K562 (cell line): ENCODE measurements at regions not wholly inside any gene's neighbourhood (a gene's known extent, or its start where the extent isn't known, plus 50 kb on each side); places are given as distances from the start of the nearest gene placed in this dataset.

Experiments
- BRF1 ChIP-seq: IDR thresholded peaks from 3 replicates; pipeline ENCODE4 v1.6.1; 2011; ENCODE audit warnings: borderline replicate concordance, mild to moderate bottlenecking; ENCODE audit not compliant: insufficient read length; ENCODE audit errors: extremely low read depth
- ERF ChIP-seq: fragments of 450-650 bp; formaldehyde crosslinking; IDR thresholded peaks from 2 replicates; pipeline ENCODE4 v1.4.0; 2020; ENCODE audit warnings: mild to moderate bottlenecking, mixed read lengths
- JUNB ChIP-seq: fragments of 450-650 bp; formaldehyde crosslinking; conservative IDR thresholded peaks from 2 replicates; pipeline ENCODE4 v1.4.0; 2020; ENCODE audit warnings: mild to moderate bottlenecking
- MBD2 ChIP-seq: sonication (generic); IDR thresholded peaks from 2 replicates; pipeline ENCODE4 v1.6.1; 2016; ENCODE audit warnings: low read depth, borderline replicate concordance
- MNT ChIP-seq, 2 experiments: fragments of 450-650 bp; conservative IDR thresholded peaks; 2 replicates each; pipeline ENCODE4 v1.6.1; 2017; ENCODE audit warnings: mild to moderate bottlenecking in 2 of 2, moderate library complexity in 2 of 2
- PTRF ChIP-seq: fragments of 450-650 bp; IDR thresholded peaks from 2 replicates; pipeline ENCODE4 v1.6.1; 2016; ENCODE audit warnings: mild to moderate bottlenecking, missing genetic modification characterization, missing compliant biosample characterization
- SMAD2 ChIP-seq: fragments of 150-350 bp; IDR thresholded peaks from 2 replicates; pipeline ENCODE4 v1.6.1; 2014; ENCODE audit warnings: low read depth, mild to moderate bottlenecking, low read length
- TAF15 ChIP-seq: fragments of 200-400 bp; formaldehyde crosslinking; IDR thresholded peaks from 2 replicates; pipeline ENCODE4 v1.6.1; 2017; ENCODE audit warnings: mild to moderate bottlenecking, low read depth, low read length, moderate library complexity
- TARDBP ChIP-seq: fragments of 450-650 bp; IDR thresholded peaks from 2 replicates; pipeline ENCODE4 v1.6.1; 2016
- TFAM ChIP-seq: fragments of 250-450 bp; sonication (Bioruptor Pico); conservative IDR thresholded peaks from 2 replicates; pipeline ENCODE4 v1.5.0; 2021; ENCODE audit warnings: mild to moderate bottlenecking, moderate library complexity
- ZC3H8 ChIP-seq: fragments of 450-650 bp; IDR thresholded peaks from 2 replicates; pipeline ENCODE4 v1.6.1; 2017
- ZNF707 ChIP-seq: fragments of 250-450 bp; sonication (Bioruptor Pico); conservative IDR thresholded peaks from 2 replicates; pipeline ENCODE4 v1.8.0; 2022; ENCODE audit warnings: inconsistent platforms, mild to moderate bottlenecking, moderate library complexity
- TF ChIP-seq, protein P1 (sequence below): sonication (generic); formaldehyde crosslinking; IDR thresholded peaks from 2 replicates; pipeline ENCODE4 v1.8.1; 2023; ENCODE audit warnings: mild to moderate bottlenecking, missing genetic modification reagents
- TF ChIP-seq, protein P2 (sequence below): fragments of 250-450 bp; sonication (Bioruptor Pico); IDR thresholded peaks from 2 replicates; pipeline ENCODE4 v1.5.0; 2021; ENCODE audit warnings: mild to moderate bottlenecking, moderate library complexity
- TF ChIP-seq, protein P3 (sequence below): fragments of 250-450 bp; sonication (Bioruptor Pico); IDR thresholded peaks from 2 replicates; pipeline ENCODE4 v1.4.0; 2020

GRCh38 chr2:64260817-64261216, 116.6 kb upstream of the PELI1 start (continued):
- TF ChIP-seq, protein P1, sequence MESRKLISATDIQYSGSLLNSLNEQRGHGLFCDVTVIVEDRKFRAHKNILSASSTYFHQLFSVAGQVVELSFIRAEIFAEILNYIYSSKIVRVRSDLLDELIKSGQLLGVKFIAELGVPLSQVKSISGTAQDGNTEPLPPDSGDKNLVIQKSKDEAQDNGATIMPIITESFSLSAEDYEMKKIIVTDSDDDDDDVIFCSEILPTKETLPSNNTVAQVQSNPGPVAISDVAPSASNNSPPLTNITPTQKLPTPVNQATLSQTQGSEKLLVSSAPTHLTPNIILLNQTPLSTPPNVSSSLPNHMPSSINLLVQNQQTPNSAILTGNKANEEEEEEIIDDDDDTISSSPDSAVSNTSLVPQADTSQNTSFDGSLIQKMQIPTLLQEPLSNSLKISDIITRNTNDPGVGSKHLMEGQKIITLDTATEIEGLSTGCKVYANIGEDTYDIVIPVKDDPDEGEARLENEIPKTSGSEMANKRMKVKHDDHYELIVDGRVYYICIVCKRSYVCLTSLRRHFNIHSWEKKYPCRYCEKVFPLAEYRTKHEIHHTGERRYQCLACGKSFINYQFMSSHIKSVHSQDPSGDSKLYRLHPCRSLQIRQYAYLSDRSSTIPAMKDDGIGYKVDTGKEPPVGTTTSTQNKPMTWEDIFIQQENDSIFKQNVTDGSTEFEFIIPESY (CRISPR knock-in tag): no peak
- TF ChIP-seq, protein P2, sequence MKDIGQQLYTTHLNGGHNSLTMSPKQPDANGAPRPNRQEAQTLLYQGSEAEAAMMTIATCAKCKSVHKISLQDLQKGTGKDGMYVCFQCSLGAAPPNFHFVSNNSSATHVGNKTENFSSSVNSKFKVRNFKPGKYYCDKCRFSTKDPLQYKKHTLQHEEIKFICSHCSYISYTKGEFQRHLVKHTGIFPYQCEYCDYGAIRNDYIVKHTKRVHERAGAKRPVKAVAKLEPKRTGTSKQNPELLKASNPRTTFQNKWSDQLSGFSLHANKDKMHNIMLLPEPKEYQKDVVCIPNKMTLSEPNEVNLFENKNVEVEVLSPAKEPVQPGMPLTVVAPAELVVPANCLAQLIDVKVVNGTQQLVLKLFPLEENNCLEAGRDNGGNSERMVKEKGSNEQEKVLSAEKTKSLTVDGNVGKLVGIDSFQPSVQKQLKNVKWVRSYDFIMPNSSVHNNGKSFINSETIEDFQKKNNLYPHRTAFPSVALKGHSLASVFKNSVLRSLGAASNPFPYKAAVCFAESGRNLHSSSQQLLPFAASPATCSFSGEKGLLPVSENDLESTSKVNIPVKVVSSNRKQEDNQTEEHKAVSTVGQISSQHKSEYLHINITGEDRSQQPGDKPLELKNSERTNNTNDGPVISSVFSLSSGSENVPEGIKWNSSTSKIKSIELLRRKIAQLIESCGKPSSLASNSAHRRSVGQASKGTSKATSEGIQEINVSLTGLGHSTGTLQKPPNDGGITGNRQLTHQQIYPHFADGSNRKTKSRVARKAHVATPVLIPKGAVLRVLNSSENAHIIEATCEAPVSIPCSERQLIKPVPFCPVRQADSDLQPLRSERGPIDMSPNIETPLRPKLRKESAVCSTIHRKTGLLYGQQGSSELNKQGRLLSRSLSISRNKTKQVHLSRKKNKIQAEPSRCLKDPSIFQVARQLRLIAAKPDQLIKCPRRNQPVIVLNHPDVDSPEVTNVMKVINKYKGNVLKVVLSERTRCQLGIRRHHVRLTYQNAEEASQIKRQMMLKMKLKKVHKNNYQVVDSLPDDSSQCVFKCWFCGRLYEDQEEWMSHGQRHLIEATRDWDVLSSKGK (CRISPR knock-in tag): no peak
- TF ChIP-seq ERF (no peak), ZNF707 (CRISPR knock-in tag) (no peak), PTRF (tag) (no peak), TARDBP (no peak), JUNB (CRISPR knock-in tag) (no peak), ZC3H8 (no peak), BRF1 (no peak), MNT (conservative IDR thresholded peaks at IDR 0.05) (no peak), TAF15 (no peak), MBD2 (no peak), SMAD2 (no peak), TFAM (CRISPR knock-in tag) (no peak)
- TF ChIP-seq, protein P3, sequence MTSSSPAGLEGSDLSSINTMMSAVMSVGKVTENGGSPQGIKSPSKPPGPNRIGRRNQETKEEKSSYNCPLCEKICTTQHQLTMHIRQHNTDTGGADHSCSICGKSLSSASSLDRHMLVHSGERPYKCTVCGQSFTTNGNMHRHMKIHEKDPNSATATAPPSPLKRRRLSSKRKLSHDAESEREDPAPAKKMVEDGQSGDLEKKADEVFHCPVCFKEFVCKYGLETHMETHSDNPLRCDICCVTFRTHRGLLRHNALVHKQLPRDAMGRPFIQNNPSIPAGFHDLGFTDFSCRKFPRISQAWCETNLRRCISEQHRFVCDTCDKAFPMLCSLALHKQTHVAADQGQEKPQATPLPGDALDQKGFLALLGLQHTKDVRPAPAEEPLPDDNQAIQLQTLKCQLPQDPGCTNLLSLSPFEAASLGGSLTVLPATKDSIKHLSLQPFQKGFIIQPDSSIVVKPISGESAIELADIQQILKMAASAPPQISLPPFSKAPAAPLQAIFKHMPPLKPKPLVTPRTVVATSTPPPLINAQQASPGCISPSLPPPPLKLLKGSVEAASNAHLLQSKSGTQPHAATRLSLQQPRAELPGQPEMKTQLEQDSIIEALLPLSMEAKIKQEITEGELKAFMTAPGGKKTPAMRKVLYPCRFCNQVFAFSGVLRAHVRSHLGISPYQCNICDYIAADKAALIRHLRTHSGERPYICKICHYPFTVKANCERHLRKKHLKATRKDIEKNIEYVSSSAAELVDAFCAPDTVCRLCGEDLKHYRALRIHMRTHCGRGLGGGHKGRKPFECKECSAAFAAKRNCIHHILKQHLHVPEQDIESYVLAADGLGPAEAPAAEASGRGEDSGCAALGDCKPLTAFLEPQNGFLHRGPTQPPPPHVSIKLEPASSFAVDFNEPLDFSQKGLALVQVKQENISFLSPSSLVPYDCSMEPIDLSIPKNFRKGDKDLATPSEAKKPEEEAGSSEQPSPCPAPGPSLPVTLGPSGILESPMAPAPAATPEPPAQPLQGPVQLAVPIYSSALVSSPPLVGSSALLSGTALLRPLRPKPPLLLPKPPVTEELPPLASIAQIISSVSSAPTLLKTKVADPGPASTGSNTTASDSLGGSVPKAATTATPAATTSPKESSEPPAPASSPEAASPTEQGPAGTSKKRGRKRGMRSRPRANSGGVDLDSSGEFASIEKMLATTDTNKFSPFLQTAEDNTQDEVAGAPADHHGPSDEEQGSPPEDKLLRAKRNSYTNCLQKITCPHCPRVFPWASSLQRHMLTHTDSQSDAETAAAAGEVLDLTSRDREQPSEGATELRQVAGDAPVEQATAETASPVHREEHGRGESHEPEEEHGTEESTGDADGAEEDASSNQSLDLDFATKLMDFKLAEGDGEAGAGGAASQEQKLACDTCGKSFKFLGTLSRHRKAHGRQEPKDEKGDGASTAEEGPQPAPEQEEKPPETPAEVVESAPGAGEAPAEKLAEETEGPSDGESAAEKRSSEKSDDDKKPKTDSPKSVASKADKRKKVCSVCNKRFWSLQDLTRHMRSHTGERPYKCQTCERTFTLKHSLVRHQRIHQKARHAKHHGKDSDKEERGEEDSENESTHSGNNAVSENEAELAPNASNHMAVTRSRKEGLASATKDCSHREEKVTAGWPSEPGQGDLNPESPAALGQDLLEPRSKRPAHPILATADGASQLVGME (CRISPR knock-in tag): no peak
